ENCODE measurements at regions not wholly inside any gene's neighbourhood (a gene's known extent, or its start where the extent isn't known, plus 50 kb on each side); places are given as distances from the start of the nearest gene placed in this dataset.

GRCh38 chr10:6741541-6741941 lies 161.5 kb upstream of the PRKCQ start:
- no peaks in the 10 kb centered on the region for H3K9me3 ChIP-seq
- H3K4me3 ChIP-seq = no peak overlapping the region
- TF ChIP-seq POLR2A (IDR thresholded peaks at IDR 0.05) = no peak
- no peak for TF ChIP-seq POLR2AphosphoS5 (IDR thresholded peaks at IDR 0.05; ENCODE audit: insufficient read depth in 1 of 2, low read depth in 1 of 2)
- TF ChIP-seq, protein P1, sequence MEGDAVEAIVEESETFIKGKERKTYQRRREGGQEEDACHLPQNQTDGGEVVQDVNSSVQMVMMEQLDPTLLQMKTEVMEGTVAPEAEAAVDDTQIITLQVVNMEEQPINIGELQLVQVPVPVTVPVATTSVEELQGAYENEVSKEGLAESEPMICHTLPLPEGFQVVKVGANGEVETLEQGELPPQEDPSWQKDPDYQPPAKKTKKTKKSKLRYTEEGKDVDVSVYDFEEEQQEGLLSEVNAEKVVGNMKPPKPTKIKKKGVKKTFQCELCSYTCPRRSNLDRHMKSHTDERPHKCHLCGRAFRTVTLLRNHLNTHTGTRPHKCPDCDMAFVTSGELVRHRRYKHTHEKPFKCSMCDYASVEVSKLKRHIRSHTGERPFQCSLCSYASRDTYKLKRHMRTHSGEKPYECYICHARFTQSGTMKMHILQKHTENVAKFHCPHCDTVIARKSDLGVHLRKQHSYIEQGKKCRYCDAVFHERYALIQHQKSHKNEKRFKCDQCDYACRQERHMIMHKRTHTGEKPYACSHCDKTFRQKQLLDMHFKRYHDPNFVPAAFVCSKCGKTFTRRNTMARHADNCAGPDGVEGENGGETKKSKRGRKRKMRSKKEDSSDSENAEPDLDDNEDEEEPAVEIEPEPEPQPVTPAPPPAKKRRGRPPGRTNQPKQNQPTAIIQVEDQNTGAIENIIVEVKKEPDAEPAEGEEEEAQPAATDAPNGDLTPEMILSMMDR (IDR thresholded peaks at IDR 0.05) = no peak
- intact Hi-C loops (cut with DNase I) = no loop called here
- H3K4me1 ChIP-seq = peaks cover 39% of the 10 kb centered on the region
- H3K36me3 ChIP-seq = no peaks in the 10 kb centered on the region
- no peaks in the 10 kb centered on the region for H3K27me3 ChIP-seq
- no peak for DNase-seq (ENCODE audit: extremely low spot score in 2 of 2)
- H3K27ac ChIP-seq = no peak overlapping the region

GRCh38 chr10:6739530-6740174 lies 159.6 kb upstream of the PRKCQ start:
- DNase-seq (ENCODE audit: extremely low spot score in 2 of 2) = no peak
- peaks cover 39% of the 10 kb centered on the region for H3K4me1 ChIP-seq
- no peaks in the 10 kb centered on the region for H3K27me3 ChIP-seq
- intact Hi-C loops (cut with DNase I) = no loop called here
- no peak overlapping the region for H3K27ac ChIP-seq
- TF ChIP-seq, protein P1 (IDR thresholded peaks at IDR 0.05) = no peak
- TF ChIP-seq POLR2A (IDR thresholded peaks at IDR 0.05) = no peak
- H3K36me3 ChIP-seq = no peaks in the 10 kb centered on the region
- H3K4me3 ChIP-seq = no peak overlapping the region
- H3K9me3 ChIP-seq = no peaks in the 10 kb centered on the region

DNA sequence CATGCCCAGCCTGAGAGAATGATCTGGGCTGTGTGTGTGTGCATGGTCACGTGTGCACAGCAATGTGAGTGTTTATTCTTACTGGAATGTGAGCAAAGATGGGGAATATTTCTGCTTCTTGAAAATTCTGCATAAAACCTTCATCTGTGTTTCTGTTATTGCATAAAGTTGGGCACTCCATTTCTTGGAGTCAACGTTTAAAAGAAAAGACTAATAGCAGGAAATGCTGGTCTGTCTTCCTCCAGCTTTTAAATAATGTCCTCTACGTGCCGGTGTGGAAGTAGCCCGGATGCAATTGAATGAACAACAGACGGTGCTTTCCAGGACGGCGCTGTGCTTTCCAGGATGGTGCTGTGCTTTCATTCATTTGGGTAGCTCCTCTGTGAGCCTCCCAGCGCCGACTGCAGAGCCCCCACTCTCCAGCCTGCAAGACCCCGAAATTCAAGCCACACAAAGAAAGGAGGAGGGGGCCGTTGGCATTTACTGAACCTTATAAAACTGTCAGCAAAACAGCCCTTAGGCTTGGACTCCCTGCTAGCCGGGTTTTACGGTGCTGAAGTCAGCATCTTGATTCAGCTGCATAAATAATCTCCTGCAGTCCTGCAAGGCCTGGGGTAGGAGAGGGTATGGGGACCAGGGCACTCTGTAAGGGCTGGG lies 158.2 kb upstream of the PRKCQ start:
- intact Hi-C loops (cut with DNase I) = no loop called here

DNA sequence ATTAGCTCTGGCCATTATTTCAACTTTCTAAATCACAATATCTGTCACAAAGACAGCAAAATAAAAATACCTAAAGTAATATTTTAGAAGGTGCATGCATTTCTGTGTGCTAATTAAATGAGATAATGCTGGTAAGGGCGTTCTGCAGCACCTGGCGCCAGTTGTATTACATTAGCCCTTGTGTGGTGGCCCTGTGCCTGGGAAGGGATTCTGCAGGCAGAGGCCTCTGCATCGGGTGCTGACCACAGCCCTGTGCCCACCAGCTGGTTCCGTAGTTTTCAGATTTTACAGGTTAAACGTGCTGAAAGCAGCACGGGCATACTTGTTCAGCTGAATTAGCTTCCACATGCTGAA lies 157.7 kb upstream of the PRKCQ start:
- no peaks in the 10 kb centered on the region for H3K9me3 ChIP-seq
- no peak overlapping the region for H3K4me3 ChIP-seq
- H3K27me3 ChIP-seq = no peaks in the 10 kb centered on the region
- TF ChIP-seq, protein P1 (IDR thresholded peaks at IDR 0.05) = no peak
- TF ChIP-seq POLR2AphosphoS5 (IDR thresholded peaks at IDR 0.05; ENCODE audit: insufficient read depth in 1 of 2, low read depth in 1 of 2) (no peak), POLR2A (IDR thresholded peaks at IDR 0.05) (no peak)
- H3K4me1 ChIP-seq = peaks cover 39% of the 10 kb centered on the region
- H3K27ac ChIP-seq = no peak overlapping the region
- DNase-seq (ENCODE audit: extremely low spot score in 2 of 2) = no peak
- intact Hi-C loops (cut with DNase I) = no loop called here
- H3K36me3 ChIP-seq = no peaks in the 10 kb centered on the region

More for the DNA sequence above, 158.2 kb upstream of the PRKCQ start:
- no peak for DNase-seq (ENCODE audit: extremely low spot score in 2 of 2)
- TF ChIP-seq POLR2AphosphoS5 (IDR thresholded peaks at IDR 0.05; ENCODE audit: insufficient read depth in 1 of 2, low read depth in 1 of 2) = peak in 1 of 2 donors; percentile 33
- TF ChIP-seq, protein P1 (IDR thresholded peaks at IDR 0.05) = no peak
- Histone ChIP-seq H3K4me3 (no peak overlapping the region), H3K9me3 (no peaks in the 10 kb centered on the region), H3K27ac (no peak overlapping the region), H3K4me1 (peaks cover 39% of the 10 kb centered on the region), H3K27me3 (no peaks in the 10 kb centered on the region), H3K36me3 (no peaks in the 10 kb centered on the region)

DNA sequence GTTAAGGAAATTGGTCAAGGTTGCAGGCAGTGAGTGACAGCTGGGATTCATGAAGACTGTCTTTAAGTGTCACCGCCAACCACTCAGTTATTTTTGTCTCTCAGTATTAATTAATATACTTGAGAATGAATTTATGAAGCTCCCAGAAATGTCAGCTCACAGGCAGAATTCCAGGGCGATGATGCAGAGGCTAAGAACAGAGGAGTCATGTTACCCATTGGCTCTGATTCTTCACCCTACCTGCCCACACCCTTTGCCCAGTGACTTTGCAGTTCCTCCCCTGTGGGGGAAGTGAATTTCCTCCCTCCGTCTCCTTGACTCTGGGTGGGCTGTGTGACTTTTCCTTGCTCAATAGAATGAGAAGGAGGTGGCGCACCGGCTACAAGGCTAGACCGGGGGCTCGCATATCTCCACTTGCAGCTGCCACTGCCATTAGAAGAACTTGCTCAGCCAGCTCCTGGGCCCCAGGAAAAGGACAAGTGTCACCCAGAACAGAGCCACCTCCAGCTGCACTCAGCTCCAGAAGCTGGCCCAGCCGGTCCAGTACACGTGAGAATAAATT lies 157.1 kb upstream of the PRKCQ start:
- TF ChIP-seq POLR2A (IDR thresholded peaks at IDR 0.05) = no peak
- TF ChIP-seq POLR2AphosphoS5 (IDR thresholded peaks at IDR 0.05; ENCODE audit: insufficient read depth in 1 of 2, low read depth in 1 of 2) = no peak
- TF ChIP-seq, protein P1 (IDR thresholded peaks at IDR 0.05) = no peak
- no peak overlapping the region for H3K27ac ChIP-seq
- H3K27me3 ChIP-seq = no peaks in the 10 kb centered on the region
- H3K9me3 ChIP-seq = no peaks in the 10 kb centered on the region
- intact Hi-C loops (cut with DNase I) = no loop called here
- H3K36me3 ChIP-seq = no peaks in the 10 kb centered on the region
- no peak for DNase-seq (ENCODE audit: extremely low spot score in 2 of 2)
- H3K4me1 ChIP-seq = peaks cover 39% of the 10 kb centered on the region
- H3K4me3 ChIP-seq = no peak overlapping the region

All from vagina (tissue), 2 donors.